Dermis blood vessel endothelial cell (primary cell): ENCODE measurements at regions not wholly inside any gene's neighbourhood (a gene's known extent, or its start where the extent isn't known, plus 50 kb on each side); places are given as distances from the start of the nearest gene placed in this dataset.
A peak's percentile ranks its signal among the peaks of the same experiment; 100 is the strongest.
"Not testable (repeated sequence)": the region's sequence is repeated elsewhere in the genome, so short reads cannot be mapped to it uniquely, and the experiment has no call there.

Experiments used
- DNase-seq: peaks from one replicate; pipeline ENCODE4 v3.0.0; 2010

- DNase-seq: no peak
These were observed 227.3 kb downstream of the NMUR2 start for GRCh38 chr5:152177626-152178349.

GRCh38 chr5:152171888-152172287 lies 233.2 kb downstream of the NMUR2 start:
- DNase-seq: no peak

GRCh38 chr5:152170350-152170749 lies 234.7 kb downstream of the NMUR2 start:
- DNase-seq: no peak

- no peak for DNase-seq
These were observed 240.2 kb upstream of the GLRA1 start for GRCh38 chr5:152164860-152165259.

- DNase-seq: not testable (repeated sequence)
These were observed 235.2 kb upstream of the GLRA1 start for GRCh38 chr5:152159894-152160293.

GRCh38 chr5:152154452-152154851 lies 229.8 kb upstream of the GLRA1 start:
- not testable (repeated sequence) for DNase-seq

- no peak for DNase-seq
These were observed 227.3 kb upstream of the GLRA1 start for GRCh38 chr5:152151940-152152339.

GRCh38 chr5:152151113-152151512 lies 226.5 kb upstream of the GLRA1 start:
- DNase-seq: no peak

GRCh38 chr5:152147286-152147685 lies 222.6 kb upstream of the GLRA1 start:
- no peak for DNase-seq

GRCh38 chr5:152146566-152146965 lies 221.9 kb upstream of the GLRA1 start:
- no peak for DNase-seq

GRCh38 chr5:152144556-152144955 lies 219.9 kb upstream of the GLRA1 start:
- no peak for DNase-seq

GRCh38 chr5:152144030-152144429 lies 219.4 kb upstream of the GLRA1 start:
- no peak for DNase-seq

GRCh38 chr5:152142840-152143469 lies 218.3 kb upstream of the GLRA1 start:
- DNase-seq: peak; percentile 78

- DNase-seq: no peak
These were observed 215.7 kb upstream of the GLRA1 start for GRCh38 chr5:152140347-152140746.

- no peak for DNase-seq
These were observed 212.4 kb upstream of the GLRA1 start for GRCh38 chr5:152137063-152137462.

- no peak for DNase-seq
These were observed 211.7 kb upstream of the GLRA1 start for GRCh38 chr5:152136321-152136720.

GRCh38 chr5:152135827-152136226 lies 211.2 kb upstream of the GLRA1 start:
- no peak for DNase-seq

- no peak for DNase-seq
These were observed 201.1 kb upstream of the GLRA1 start for GRCh38 chr5:152125661-152126205.

- DNase-seq: no peak
These were observed 199.9 kb upstream of the GLRA1 start for GRCh38 chr5:152124409-152125041.

- no peak for DNase-seq
These were observed 194.2 kb upstream of the GLRA1 start for GRCh38 chr5:152118676-152119470.

- no peak for DNase-seq
These were observed 192.3 kb upstream of the GLRA1 start for GRCh38 chr5:152116934-152117333.

- DNase-seq: no peak
These were observed 188.8 kb upstream of the GLRA1 start for GRCh38 chr5:152113401-152113800.

GRCh38 chr5:152107220-152107619 lies 182.6 kb upstream of the GLRA1 start:
- DNase-seq: no peak
